HEK293 (cell line): ENCODE measurements at regions not wholly inside any gene's neighbourhood (a gene's known extent, or its start where the extent isn't known, plus 50 kb on each side); places are given as distances from the start of the nearest gene placed in this dataset.

Experiments used
- CTCF ChIA-PET: fragments of 350-600 bp; formaldehyde crosslinking; extraction: SDS; loops from one replicate; lab custom pipeline; 2021; ENCODE audit warnings: antibody characterized with exemption; lab: Yijun Ruan, JAX
- POLR2A ChIA-PET: fragments of 300-600 bp; formaldehyde crosslinking; extraction: SDS; loops from one replicate; lab custom pipeline; 2020; ENCODE audit warnings: antibody characterized with exemption, inconsistent platforms; lab: Yijun Ruan, JAX
- H3K27ac ChIP-seq: fragments of 200-500 bp; sonication (Bioruptor generic); 2 replicates; pipeline ENCODE4 v1.5.1; 2014; ENCODE audit warnings: low read depth, low read length, control low read depth, inconsistent platforms; ENCODE audit errors: extremely low read depth
- H3K36me3 ChIP-seq, 2 experiments: fragments of 200-500 bp in 1 of 2; sonication (Bioruptor generic) in 1 of 2; 1 replicate in 1 of 2; 2 replicates in 1 of 2; pipeline ENCODE4 v1.5.1; 2014 to 2017; ENCODE audit warnings: inconsistent platforms in 2 of 2, low read length in 2 of 2; ENCODE audit not compliant: control insufficient read depth in 2 of 2, insufficient read depth in 1 of 2
- H3K4me1 ChIP-seq: fragments of 200-500 bp; sonication (Bioruptor generic); 2 replicates; pipeline ENCODE4 v1.5.1; 2014; ENCODE audit warnings: mild to moderate bottlenecking, low read length, inconsistent platforms; ENCODE audit not compliant: control insufficient read depth, insufficient read depth
- H3K4me3 ChIP-seq: 2 replicates; pipeline ENCODE4 v1.5.1; 2011; ENCODE audit warnings: low read depth, mild to moderate bottlenecking, control low read depth, low read length, moderate library complexity
- H3K9me3 ChIP-seq: fragments of 200-500 bp; sonication (Bioruptor generic); 2 replicates; pipeline ENCODE4 v1.5.1; 2014; ENCODE audit warnings: low read depth, low read length, inconsistent platforms; ENCODE audit not compliant: control insufficient read depth, insufficient read depth
- BCL11A ChIP-seq: fragments of 450-650 bp; formaldehyde crosslinking; IDR thresholded peaks from 2 replicates; pipeline ENCODE4 v1.5.1; 2016; ENCODE audit warnings: low read depth, missing biosample characterization, missing genetic modification characterization
- HOXD13 ChIP-seq: sonication (generic); formaldehyde crosslinking; IDR thresholded peaks from 2 replicates; pipeline ENCODE4 v1.8.0; 2022; ENCODE audit warnings: missing genetic modification reagents, borderline replicate concordance
- YY1 ChIP-seq: fragments of 450-650 bp; formaldehyde crosslinking; IDR thresholded peaks from 2 replicates; pipeline ENCODE4 v1.5.1; 2018; ENCODE audit warnings: missing biosample characterization, missing genetic modification characterization
- ZEB2 ChIP-seq: fragments of 450-650 bp; formaldehyde crosslinking; IDR thresholded peaks from 2 replicates; pipeline ENCODE4 v1.5.1; 2016; ENCODE audit warnings: missing biosample characterization, missing genetic modification characterization
- ZFP69B ChIP-seq: fragments of 450-650 bp; formaldehyde crosslinking; IDR thresholded peaks from 2 replicates; pipeline ENCODE4 v1.5.1; 2016; ENCODE audit warnings: missing biosample characterization, missing genetic modification characterization
- ZNF16 ChIP-seq: fragments of 450-650 bp; formaldehyde crosslinking; IDR thresholded peaks from 2 replicates; pipeline ENCODE4 v1.5.1; 2016; ENCODE audit warnings: low read depth, missing biosample characterization, missing genetic modification characterization
- ZNF211 ChIP-seq: fragments of 450-650 bp; formaldehyde crosslinking; IDR thresholded peaks from 2 replicates; pipeline ENCODE4 v1.5.1; 2016; ENCODE audit warnings: low read depth, missing biosample characterization, missing genetic modification characterization
- ZNF350 ChIP-seq: fragments of 450-650 bp; formaldehyde crosslinking; IDR thresholded peaks from 2 replicates; pipeline ENCODE4 v1.5.0; 2017; ENCODE audit warnings: missing biosample characterization, mild to moderate bottlenecking, missing genetic modification characterization
- ZNF626 ChIP-seq: fragments of 450-650 bp; sonication (Bioruptor Pico); formaldehyde crosslinking; IDR thresholded peaks from 2 replicates; pipeline ENCODE4 v1.5.1; 2018; ENCODE audit warnings: missing biosample characterization, missing genetic modification characterization, inconsistent platforms
- TF ChIP-seq, protein P1 (sequence below): fragments of 450-650 bp; formaldehyde crosslinking; IDR thresholded peaks from 2 replicates; pipeline ENCODE4 v1.5.1; 2016; ENCODE audit warnings: missing biosample characterization, missing genetic modification characterization, low read depth
- TF ChIP-seq, protein P2 (sequence below): fragments of 450-650 bp; formaldehyde crosslinking; IDR thresholded peaks from 2 replicates; pipeline ENCODE4 v1.5.1; 2016; ENCODE audit warnings: missing biosample characterization, missing genetic modification characterization
- TF ChIP-seq, protein P3 (sequence below): fragments of 450-650 bp; formaldehyde crosslinking; IDR thresholded peaks from 2 replicates; pipeline ENCODE4 v1.5.1; 2017; ENCODE audit warnings: missing biosample characterization, missing genetic modification characterization
- TF ChIP-seq, protein P4 (sequence below): fragments of 450-650 bp; formaldehyde crosslinking; IDR thresholded peaks from 2 replicates; pipeline ENCODE4 v1.5.1; 2017; ENCODE audit warnings: missing biosample characterization, missing genetic modification characterization
- TF ChIP-seq, protein P5 (sequence below): fragments of 450-650 bp; formaldehyde crosslinking; IDR thresholded peaks from 2 replicates; pipeline ENCODE4 v1.5.1; 2016; ENCODE audit warnings: missing biosample characterization, missing genetic modification characterization

DNA sequence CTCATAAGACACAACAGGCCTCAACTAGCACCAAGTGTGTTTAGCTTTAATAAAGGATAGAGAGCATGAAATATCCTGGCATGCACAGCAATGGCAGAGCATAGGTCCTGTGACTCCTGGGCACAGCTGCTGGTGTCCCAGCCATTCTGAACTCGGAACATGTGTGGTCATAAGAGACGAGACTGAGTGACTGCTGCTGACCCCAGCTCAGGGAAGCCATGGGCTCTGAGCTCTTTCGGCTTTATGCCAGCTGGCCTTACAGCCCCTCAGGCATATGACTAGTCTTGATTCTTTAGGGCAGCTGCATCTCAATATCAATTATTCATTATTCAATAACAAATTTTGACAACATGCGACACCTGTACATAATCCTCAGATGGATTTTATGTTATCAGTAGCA lies 62.4 kb upstream of the TOPAZ1 start (continued):
- TF ChIP-seq, protein P1, sequence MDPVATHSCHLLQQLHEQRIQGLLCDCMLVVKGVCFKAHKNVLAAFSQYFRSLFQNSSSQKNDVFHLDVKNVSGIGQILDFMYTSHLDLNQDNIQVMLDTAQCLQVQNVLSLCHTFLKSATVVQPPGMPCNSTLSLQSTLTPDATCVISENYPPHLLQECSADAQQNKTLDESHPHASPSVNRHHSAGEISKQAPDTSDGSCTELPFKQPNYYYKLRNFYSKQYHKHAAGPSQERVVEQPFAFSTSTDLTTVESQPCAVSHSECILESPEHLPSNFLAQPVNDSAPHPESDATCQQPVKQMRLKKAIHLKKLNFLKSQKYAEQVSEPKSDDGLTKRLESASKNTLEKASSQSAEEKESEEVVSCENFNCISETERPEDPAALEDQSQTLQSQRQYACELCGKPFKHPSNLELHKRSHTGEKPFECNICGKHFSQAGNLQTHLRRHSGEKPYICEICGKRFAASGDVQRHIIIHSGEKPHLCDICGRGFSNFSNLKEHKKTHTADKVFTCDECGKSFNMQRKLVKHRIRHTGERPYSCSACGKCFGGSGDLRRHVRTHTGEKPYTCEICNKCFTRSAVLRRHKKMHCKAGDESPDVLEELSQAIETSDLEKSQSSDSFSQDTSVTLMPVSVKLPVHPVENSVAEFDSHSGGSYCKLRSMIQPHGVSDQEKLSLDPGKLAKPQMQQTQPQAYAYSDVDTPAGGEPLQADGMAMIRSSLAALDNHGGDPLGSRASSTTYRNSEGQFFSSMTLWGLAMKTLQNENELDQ (tag by site-specific recombination), result no peak
- TF ChIP-seq ZEB2 (tag by site-specific recombination), result no peak
- no peak for TF ChIP-seq ZNF626
- no peak for TF ChIP-seq BCL11A
- TF ChIP-seq, protein P2, sequence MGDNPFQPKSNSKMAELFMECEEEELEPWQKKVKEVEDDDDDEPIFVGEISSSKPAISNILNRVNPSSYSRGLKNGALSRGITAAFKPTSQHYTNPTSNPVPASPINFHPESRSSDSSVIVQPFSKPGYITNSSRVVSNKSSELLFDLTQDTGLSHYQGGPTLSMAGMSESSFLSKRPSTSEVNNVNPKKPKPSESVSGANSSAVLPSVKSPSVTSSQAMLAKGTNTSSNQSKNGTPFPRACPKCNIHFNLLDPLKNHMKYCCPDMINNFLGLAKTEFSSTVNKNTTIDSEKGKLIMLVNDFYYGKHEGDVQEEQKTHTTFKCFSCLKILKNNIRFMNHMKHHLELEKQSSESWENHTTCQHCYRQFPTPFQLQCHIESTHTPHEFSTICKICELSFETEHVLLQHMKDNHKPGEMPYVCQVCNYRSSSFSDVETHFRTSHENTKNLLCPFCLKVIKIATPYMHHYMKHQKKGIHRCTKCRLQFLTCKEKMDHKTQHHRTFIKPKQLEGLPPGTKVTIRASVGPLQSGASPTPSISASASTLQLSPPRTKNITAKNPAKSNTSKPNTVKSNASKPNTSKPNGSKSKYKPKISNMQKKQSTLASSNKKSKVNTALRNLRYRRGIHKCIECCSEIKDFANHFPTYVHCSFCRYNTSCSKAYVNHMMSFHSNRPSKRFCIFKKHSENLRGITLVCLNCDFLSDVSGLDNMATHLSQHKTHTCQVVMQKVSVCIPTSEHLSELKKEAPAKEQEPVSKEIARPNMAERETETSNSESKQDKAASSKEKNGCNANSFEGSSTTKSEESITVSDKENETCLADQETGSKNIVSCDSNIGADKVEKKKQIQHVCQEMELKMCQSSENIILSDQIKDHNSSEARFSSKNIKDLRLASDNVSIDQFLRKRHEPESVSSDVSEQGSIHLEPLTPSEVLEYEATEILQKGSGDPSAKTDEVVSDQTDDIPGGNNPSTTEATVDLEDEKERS, result no peak
- no peak for TF ChIP-seq ZNF350 (tag by site-specific recombination)
- TF ChIP-seq ZFP69B, result no peak
- TF ChIP-seq, protein P3, sequence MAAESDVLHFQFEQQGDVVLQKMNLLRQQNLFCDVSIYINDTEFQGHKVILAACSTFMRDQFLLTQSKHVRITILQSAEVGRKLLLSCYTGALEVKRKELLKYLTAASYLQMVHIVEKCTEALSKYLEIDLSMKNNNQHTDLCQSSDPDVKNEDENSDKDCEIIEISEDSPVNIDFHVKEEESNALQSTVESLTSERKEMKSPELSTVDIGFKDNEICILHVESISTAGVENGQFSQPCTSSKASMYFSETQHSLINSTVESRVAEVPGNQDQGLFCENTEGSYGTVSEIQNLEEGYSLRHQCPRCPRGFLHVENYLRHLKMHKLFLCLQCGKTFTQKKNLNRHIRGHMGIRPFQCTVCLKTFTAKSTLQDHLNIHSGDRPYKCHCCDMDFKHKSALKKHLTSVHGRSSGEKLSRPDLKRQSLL (tag by site-specific recombination), result no peak
- TF ChIP-seq ZNF211 (tag by site-specific recombination), result no peak
- TF ChIP-seq, all 188 proteins: peak for 0

DNA sequence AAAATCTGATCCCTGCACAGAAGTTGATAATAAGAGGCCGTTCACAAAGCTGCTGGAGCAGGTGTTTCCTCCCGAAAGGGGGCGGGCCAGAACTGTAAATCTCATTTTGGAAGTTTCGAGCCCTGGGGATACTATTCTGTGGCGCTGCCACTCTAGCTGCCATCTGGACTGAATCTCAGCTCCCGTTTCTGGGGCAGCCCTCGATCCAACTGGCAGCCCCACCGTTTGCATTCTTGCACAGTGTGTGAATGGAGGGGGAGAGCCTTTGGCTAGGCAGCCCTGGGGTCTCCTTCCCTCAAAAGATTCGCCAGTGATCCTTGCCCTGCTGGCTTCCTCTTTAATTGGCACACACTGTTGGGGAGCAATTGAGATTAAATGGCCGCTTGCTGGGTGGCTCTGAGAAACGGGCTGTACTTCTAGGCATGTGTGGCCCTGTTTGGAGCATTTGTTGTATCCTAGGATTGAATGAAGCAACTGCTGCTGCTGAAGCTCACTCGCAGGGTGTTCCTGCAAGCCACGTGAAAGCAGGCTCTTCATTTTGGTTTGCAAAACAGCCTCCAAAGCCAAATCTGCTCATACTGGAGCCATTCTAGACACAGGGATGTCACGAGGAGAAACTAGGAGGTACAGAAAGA lies 57.2 kb upstream of the TOPAZ1 start:
- Histone ChIP-seq H3K4me3 (no peak overlapping the region), H3K36me3 (no peaks in the 10 kb centered on the region), H3K9me3 (no peaks in the 10 kb centered on the region), H3K4me1 (no peaks in the 10 kb centered on the region), H3K27ac (no peak overlapping the region)
- ChIA-PET POLR2A (no interaction called here), CTCF (no interaction called here)
- TF ChIP-seq HOXD13 (CRISPR knock-in tag) (no peak), YY1 (tag by site-specific recombination) (no peak), ZNF16 (tag by site-specific recombination) (no peak)
- TF ChIP-seq, protein P4, sequence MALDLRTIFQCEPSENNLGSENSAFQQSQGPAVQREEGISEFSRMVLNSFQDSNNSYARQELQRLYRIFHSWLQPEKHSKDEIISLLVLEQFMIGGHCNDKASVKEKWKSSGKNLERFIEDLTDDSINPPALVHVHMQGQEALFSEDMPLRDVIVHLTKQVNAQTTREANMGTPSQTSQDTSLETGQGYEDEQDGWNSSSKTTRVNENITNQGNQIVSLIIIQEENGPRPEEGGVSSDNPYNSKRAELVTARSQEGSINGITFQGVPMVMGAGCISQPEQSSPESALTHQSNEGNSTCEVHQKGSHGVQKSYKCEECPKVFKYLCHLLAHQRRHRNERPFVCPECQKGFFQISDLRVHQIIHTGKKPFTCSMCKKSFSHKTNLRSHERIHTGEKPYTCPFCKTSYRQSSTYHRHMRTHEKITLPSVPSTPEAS (tag by site-specific recombination), result no peak
- TF ChIP-seq, protein P5, sequence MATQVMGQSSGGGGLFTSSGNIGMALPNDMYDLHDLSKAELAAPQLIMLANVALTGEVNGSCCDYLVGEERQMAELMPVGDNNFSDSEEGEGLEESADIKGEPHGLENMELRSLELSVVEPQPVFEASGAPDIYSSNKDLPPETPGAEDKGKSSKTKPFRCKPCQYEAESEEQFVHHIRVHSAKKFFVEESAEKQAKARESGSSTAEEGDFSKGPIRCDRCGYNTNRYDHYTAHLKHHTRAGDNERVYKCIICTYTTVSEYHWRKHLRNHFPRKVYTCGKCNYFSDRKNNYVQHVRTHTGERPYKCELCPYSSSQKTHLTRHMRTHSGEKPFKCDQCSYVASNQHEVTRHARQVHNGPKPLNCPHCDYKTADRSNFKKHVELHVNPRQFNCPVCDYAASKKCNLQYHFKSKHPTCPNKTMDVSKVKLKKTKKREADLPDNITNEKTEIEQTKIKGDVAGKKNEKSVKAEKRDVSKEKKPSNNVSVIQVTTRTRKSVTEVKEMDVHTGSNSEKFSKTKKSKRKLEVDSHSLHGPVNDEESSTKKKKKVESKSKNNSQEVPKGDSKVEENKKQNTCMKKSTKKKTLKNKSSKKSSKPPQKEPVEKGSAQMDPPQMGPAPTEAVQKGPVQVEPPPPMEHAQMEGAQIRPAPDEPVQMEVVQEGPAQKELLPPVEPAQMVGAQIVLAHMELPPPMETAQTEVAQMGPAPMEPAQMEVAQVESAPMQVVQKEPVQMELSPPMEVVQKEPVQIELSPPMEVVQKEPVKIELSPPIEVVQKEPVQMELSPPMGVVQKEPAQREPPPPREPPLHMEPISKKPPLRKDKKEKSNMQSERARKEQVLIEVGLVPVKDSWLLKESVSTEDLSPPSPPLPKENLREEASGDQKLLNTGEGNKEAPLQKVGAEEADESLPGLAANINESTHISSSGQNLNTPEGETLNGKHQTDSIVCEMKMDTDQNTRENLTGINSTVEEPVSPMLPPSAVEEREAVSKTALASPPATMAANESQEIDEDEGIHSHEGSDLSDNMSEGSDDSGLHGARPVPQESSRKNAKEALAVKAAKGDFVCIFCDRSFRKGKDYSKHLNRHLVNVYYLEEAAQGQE (tag by site-specific recombination), result no peak
